Bronchial epithelial cell (primary cell): ENCODE measurements at regions not wholly inside any gene's neighbourhood (a gene's known extent, or its start where the extent isn't known, plus 50 kb on each side); places are given as distances from the start of the nearest gene placed in this dataset.

ENCODE experiments used
- DNase-seq: peaks from one replicate; pipeline ENCODE4 v3.0.0-alpha.2; 2010; ENCODE audit warnings: low read depth
- FAIRE-seq: peaks from 2 replicates; lab custom pipeline; 2011; peaks lifted over from hg19 to GRCh38; lab: Jason Lieb, UNC
- H3K27me3 ChIP-seq: 2 replicates; pipeline ENCODE4 v1.5.1; 2011; ENCODE audit warnings: low read length; ENCODE audit not compliant: control insufficient read depth, insufficient read depth
- H3K36me3 ChIP-seq: 2 replicates; pipeline ENCODE4 v1.5.1; 2011; ENCODE audit warnings: low read length; ENCODE audit not compliant: control insufficient read depth, insufficient read depth
- H3K4me3 ChIP-seq: 2 replicates; pipeline ENCODE4 v1.5.1; 2011; ENCODE audit warnings: mild to moderate bottlenecking, low read depth, low read length, control low read depth
- TF ChIP-seq, protein P1 (sequence below): IDR thresholded peaks from 2 replicates; pipeline ENCODE4 v1.5.1; 2011; ENCODE audit warnings: mild to moderate bottlenecking, moderate library complexity, low read length, control low read depth, inconsistent platforms; ENCODE audit not compliant: insufficient read depth, severe bottlenecking

DNA sequence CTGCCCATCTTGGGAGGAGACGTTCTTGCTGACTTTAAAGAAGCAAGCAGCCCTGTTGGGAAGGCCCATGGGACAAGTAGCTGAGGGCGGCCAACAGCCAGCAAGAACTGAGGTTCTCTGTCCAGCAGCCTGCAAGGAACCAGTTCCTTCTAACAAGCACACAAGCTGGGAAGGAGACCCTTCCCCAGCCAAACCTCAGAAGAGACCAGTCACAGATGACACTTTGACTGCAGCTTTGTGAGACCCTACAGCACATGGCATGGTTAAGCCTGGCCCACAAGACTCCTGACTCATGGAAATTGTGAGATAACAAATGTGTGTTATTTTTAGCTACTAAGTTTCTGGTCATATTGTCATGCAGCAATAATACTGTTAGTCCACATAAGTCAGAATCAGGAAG, 99.9 kb downstream of the PRLHR start:
- no peak overlapping the region for H3K4me3 ChIP-seq
- no peaks in the 10 kb centered on the region for H3K36me3 ChIP-seq
- H3K27me3 ChIP-seq, result no peaks in the 10 kb centered on the region
- no peak for DNase-seq
- no peak for FAIRE-seq
- TF ChIP-seq, protein P1, sequence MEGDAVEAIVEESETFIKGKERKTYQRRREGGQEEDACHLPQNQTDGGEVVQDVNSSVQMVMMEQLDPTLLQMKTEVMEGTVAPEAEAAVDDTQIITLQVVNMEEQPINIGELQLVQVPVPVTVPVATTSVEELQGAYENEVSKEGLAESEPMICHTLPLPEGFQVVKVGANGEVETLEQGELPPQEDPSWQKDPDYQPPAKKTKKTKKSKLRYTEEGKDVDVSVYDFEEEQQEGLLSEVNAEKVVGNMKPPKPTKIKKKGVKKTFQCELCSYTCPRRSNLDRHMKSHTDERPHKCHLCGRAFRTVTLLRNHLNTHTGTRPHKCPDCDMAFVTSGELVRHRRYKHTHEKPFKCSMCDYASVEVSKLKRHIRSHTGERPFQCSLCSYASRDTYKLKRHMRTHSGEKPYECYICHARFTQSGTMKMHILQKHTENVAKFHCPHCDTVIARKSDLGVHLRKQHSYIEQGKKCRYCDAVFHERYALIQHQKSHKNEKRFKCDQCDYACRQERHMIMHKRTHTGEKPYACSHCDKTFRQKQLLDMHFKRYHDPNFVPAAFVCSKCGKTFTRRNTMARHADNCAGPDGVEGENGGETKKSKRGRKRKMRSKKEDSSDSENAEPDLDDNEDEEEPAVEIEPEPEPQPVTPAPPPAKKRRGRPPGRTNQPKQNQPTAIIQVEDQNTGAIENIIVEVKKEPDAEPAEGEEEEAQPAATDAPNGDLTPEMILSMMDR, result no peak

DNA sequence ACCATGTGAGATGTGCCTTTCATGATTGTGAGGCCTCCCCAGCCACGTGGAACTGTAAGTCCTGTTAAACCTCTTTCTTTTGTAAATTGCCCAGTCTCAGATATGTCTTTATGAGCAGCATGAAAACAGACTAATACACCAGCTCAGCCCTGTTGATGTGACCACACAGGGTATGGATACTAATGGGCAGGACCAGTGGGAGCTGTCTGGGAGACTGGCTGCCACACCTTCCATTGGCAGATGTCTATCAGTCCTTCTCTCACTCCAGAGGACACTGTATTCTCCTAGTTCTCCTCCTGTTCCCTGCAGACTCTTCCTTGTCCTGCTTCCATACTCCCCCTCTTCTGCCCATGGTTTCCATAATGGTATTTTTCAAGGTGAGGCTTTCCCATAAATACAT, 104.4 kb downstream of the PRLHR start:
- Histone ChIP-seq H3K4me3 (no peak overlapping the region), H3K36me3 (no peaks in the 10 kb centered on the region), H3K27me3 (no peaks in the 10 kb centered on the region)
- DNase-seq (no peak), FAIRE-seq (no peak)
- TF ChIP-seq, protein P1, result no peak

DNA sequence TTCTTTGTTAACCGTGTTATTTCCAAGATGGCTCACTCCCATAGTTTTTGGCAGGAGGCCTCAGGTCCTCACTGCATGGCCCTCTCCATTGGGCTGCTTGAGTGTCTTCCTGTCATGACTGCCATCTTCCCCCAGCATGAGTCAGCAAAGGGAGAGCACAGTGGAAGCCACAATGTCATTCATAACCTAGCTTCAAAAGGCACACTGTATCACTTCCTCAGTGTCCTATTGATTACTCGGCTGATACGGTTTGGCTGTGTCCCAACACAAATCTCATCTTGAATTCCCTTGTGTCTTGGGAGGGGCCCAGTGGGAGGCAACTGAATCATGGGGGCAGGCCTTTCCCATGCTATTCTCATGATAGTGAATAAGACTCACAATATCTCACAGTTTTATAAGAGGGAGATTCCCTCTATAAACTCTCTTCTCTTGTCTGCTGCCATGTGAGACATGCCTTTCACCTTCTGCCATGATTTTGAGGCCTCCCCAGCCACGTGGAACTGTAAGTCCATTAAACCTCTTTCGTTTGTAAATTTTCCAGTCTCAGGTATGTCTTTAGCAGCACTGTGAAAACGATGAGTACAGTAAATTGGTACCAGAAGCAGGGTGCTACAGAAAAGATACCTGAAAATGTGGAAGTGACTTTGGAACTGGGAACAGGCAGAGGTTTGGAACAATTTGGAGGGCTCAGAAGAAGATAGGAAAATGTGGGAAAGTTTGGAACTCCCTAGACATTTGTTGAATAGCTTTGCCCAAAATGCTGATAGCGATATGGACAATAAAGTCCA, 106.5 kb downstream of the PRLHR start:
- Histone ChIP-seq H3K27me3 (no peaks in the 10 kb centered on the region), H3K4me3 (no peak overlapping the region), H3K36me3 (no peaks in the 10 kb centered on the region)
- DNase-seq, result no peak
- peak; percentile 47 for FAIRE-seq
- TF ChIP-seq, protein P1, result no peak

DNA sequence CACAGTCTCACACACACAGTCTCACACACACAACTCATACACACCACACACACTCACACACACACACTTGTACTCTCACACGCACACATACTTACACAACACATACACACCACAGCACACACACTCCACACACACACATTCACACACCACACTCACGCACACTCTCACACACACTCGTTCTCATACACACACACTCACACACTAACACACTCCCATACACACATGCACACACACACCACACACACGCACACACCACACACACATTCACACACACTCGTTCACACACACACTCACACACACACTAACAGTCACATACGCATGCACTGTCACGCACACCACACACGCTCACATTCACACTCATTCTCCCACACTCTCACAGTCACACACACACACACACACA, 109.8 kb downstream of the PRLHR start:
- H3K27me3 ChIP-seq, result no peaks in the 10 kb centered on the region
- FAIRE-seq (peak; percentile 96), DNase-seq (no peak)
- H3K4me3 ChIP-seq, result no peak overlapping the region
- TF ChIP-seq, protein P1, result no peak
- no peaks in the 10 kb centered on the region for H3K36me3 ChIP-seq

- DNase-seq, result no peak
- H3K27me3 ChIP-seq, result no peaks in the 10 kb centered on the region
- no peak overlapping the region for H3K4me3 ChIP-seq
- TF ChIP-seq, protein P1, result no peak
- FAIRE-seq, result no peak
- H3K36me3 ChIP-seq, result no peaks in the 10 kb centered on the region
Measured at GRCh38 chr10:118484152-118484871, 111.1 kb downstream of the PRLHR start.
